ENCODE measurements at regions not wholly inside any gene's neighbourhood (a gene's known extent, or its start where the extent isn't known, plus 50 kb on each side); places are given as distances from the start of the nearest gene placed in this dataset.

GRCh38 chr3:127062926-127063325, 80.0 kb downstream of the PLXNA1 start:
- Histone ChIP-seq H3K4me1 (no peaks in the 10 kb centered on the region), H3K4me2 (no peak overlapping the region), H3K9me3 (no peaks in the 10 kb centered on the region), H3K4me3 (no peak overlapping the region), H3K27ac (no peak overlapping the region)
- ChIA-PET CTCF (interaction anchor here (0.6 to 0.7 kb wide), 2 partner anchors 512 to 908 kb away, joined by 3 read pairs; no protein-coding TSS in a partner anchor), POLR2A (no interaction called here)
- 75% methylated on average over 9 of the region's 13 CpGs for WGBS (ENCODE audit: missing lambda C conversion rate)
- ATAC-seq (no peak), DNase-seq (ENCODE audit: low read depth in 1 of 2, low spot score in 1 of 2) (no peak), FAIRE-seq (no peak)
- no peak for TF ChIP-seq E2F6 (IDR thresholded peaks at IDR 0.05; ENCODE audit: borderline replicate concordance, low read depth)
- no peak for TF ChIP-seq ESRRA (IDR thresholded peaks at IDR 0.05; ENCODE audit: borderline replicate concordance, low read length)
- TF ChIP-seq MAZ (IDR thresholded peaks at IDR 0.05; ENCODE audit: borderline replicate concordance, low read depth, low read length): no peak
- no peak for TF ChIP-seq HOXB13 (CRISPR knock-in tag; IDR thresholded peaks at IDR 0.05; ENCODE audit: low read depth)
- TF ChIP-seq RFX5 (IDR thresholded peaks at IDR 0.05): no peak
- TF ChIP-seq CHD2 (IDR thresholded peaks at IDR 0.05; ENCODE audit: low read length, partially characterized antibody): no peak
- TF ChIP-seq HDAC2 (IDR thresholded peaks at IDR 0.05): no peak
- no peak for TF ChIP-seq FOSL2 (IDR thresholded peaks at IDR 0.05)
- no peak for TF ChIP-seq FOSL2 (CRISPR knock-in tag; IDR thresholded peaks at IDR 0.05)
- no peak for TF ChIP-seq ATOH8 (CRISPR knock-in tag; IDR thresholded peaks at IDR 0.05; ENCODE audit: low read depth)
- no peak for TF ChIP-seq RAD21 (conservative IDR thresholded peaks at IDR 0.05 in 1 of 2, IDR thresholded peaks at IDR 0.05 in 1 of 2)
- no peak for TF ChIP-seq CTCF (IDR thresholded peaks at IDR 0.05)

- Histone ChIP-seq H3K4me3 (no peak overlapping the region), H3K4me2 (no peak overlapping the region), H3K27ac (no peak overlapping the region), H3K9me3 (no peaks in the 10 kb centered on the region), H3K4me1 (no peaks in the 10 kb centered on the region)
- CTCF ChIA-PET: no interaction called here
- WGBS (ENCODE audit: missing lambda C conversion rate): 78% methylated on average over 4 of the region's 4 CpGs
- no peak for ATAC-seq
- no peak for TF ChIP-seq ESRRA (IDR thresholded peaks at IDR 0.05; ENCODE audit: borderline replicate concordance, low read length)
- TF ChIP-seq ZNF302 (CRISPR knock-in tag; IDR thresholded peaks at IDR 0.05): no peak
- no peak for TF ChIP-seq HDAC2 (IDR thresholded peaks at IDR 0.05)
- TF ChIP-seq HOXB13 (CRISPR knock-in tag; IDR thresholded peaks at IDR 0.05; ENCODE audit: low read depth): no peak
- no peak for TF ChIP-seq RCOR1 (IDR thresholded peaks at IDR 0.05; ENCODE audit: low read depth, low read length)
- TF ChIP-seq HES2 (IDR thresholded peaks at IDR 0.05): no peak
- no peak for TF ChIP-seq FOXS1 (CRISPR knock-in tag; IDR thresholded peaks at IDR 0.05)
- no peak for TF ChIP-seq EP300 (IDR thresholded peaks at IDR 0.05)
- no peak for TF ChIP-seq RAD21 (conservative IDR thresholded peaks at IDR 0.05 in 1 of 2, IDR thresholded peaks at IDR 0.05 in 1 of 2)
- no peak for TF ChIP-seq KDM1A (IDR thresholded peaks at IDR 0.05; ENCODE audit: low read depth)
- TF ChIP-seq SMC3 (IDR thresholded peaks at IDR 0.05): no peak
- no peak for TF ChIP-seq E2F6 (IDR thresholded peaks at IDR 0.05; ENCODE audit: borderline replicate concordance, low read depth)
- TF ChIP-seq HOXB5 (CRISPR knock-in tag; IDR thresholded peaks at IDR 0.05): no peak
- TF ChIP-seq MAFK (IDR thresholded peaks at IDR 0.05; ENCODE audit: partially characterized antibody): no peak
- FAIRE-seq: no peak
- DNase-seq (ENCODE audit: low read depth in 1 of 2, low spot score in 1 of 2): no peak
- POLR2A ChIA-PET: no interaction called here
Measured at GRCh38 chr3:127063916-127064315, 81.0 kb downstream of the PLXNA1 start.

Data from A549 (cell line).